ENCODE measurements at regions not wholly inside any gene's neighbourhood (a gene's known extent, or its start where the extent isn't known, plus 50 kb on each side); places are given as distances from the start of the nearest gene placed in this dataset.
"Not testable (repeated sequence)": the region's sequence is repeated elsewhere in the genome, so short reads cannot be mapped to it uniquely, and the experiment has no call there.

- Mint-ChIP-seq H3K27ac (ENCODE audit: unreplicated experiment) (no peak overlapping the region), H3K27me3 (ENCODE audit: unreplicated experiment) (no peaks in the 10 kb centered on the region), H3K36me3 (ENCODE audit: insufficient read depth, unreplicated experiment) (no peaks in the 10 kb centered on the region), H3K9me3 (ENCODE audit: low read depth, unreplicated experiment) (no peaks in the 10 kb centered on the region), H3K4me1 (ENCODE audit: low read depth, unreplicated experiment) (no peaks in the 10 kb centered on the region), H3K4me3 (ENCODE audit: low read depth, unreplicated experiment) (no peak overlapping the region)
- TF ChIP-seq CTCF (IDR thresholded peaks at IDR 0.05; ENCODE audit: unreplicated experiment) = no peak
- CTCF ChIA-PET = no interaction called here
- intact Hi-C loops (cut with micrococcal nuclease; ENCODE audit: unreplicated experiment) = no loop called here
- DNase-seq = no peak
- no TSS peak for BruUV-seq (replicated peaks)
Observed at GRCh38 chr4:141473952-141474351, 162.4 kb upstream of the IL15 start.

- Mint-ChIP-seq H3K9me3 (ENCODE audit: low read depth, unreplicated experiment) (peaks cover 12% of the 10 kb centered on the region), H3K27ac (ENCODE audit: unreplicated experiment) (no peak overlapping the region), H3K36me3 (ENCODE audit: insufficient read depth, unreplicated experiment) (no peaks in the 10 kb centered on the region), H3K4me3 (ENCODE audit: low read depth, unreplicated experiment) (no peak overlapping the region), H3K27me3 (ENCODE audit: unreplicated experiment) (no peaks in the 10 kb centered on the region), H3K4me1 (ENCODE audit: low read depth, unreplicated experiment) (no peaks in the 10 kb centered on the region)
- intact Hi-C loops (cut with micrococcal nuclease; ENCODE audit: unreplicated experiment) = no loop called here
- DNase-seq = no peak
- BruUV-seq (replicated peaks) = no TSS peak
- CTCF ChIA-PET = no interaction called here
- TF ChIP-seq CTCF (IDR thresholded peaks at IDR 0.05; ENCODE audit: unreplicated experiment) = no peak
Observed at GRCh38 chr4:141480950-141481349, 155.4 kb upstream of the IL15 start.

GRCh38 chr4:141484298-141484697 is 152.1 kb upstream of the IL15 start:
- BruUV-seq (replicated peaks); H3K27ac Mint-ChIP-seq (ENCODE audit: unreplicated experiment); H3K27me3 Mint-ChIP-seq (ENCODE audit: unreplicated experiment); H3K4me1 Mint-ChIP-seq (ENCODE audit: low read depth, unreplicated experiment); H3K36me3 Mint-ChIP-seq (ENCODE audit: insufficient read depth, unreplicated experiment); H3K4me3 Mint-ChIP-seq (ENCODE audit: low read depth, unreplicated experiment); DNase-seq; intact Hi-C loops (cut with micrococcal nuclease; ENCODE audit: unreplicated experiment): not testable (repeated sequence)
- CTCF ChIA-PET = interaction anchor here (0.7 kb wide), 1 partner anchor 15 kb away, joined by 3 read pairs; no protein-coding TSS in a partner anchor
- peaks cover 18% of the 10 kb centered on the region for H3K9me3 Mint-ChIP-seq (ENCODE audit: low read depth, unreplicated experiment)

GRCh38 chr4:141486375-141486997 is 149.9 kb upstream of the IL15 start:
- intact Hi-C loops (cut with micrococcal nuclease; ENCODE audit: unreplicated experiment) = no loop called here
- CTCF ChIA-PET = no interaction called here
- no peak overlapping the region for H3K4me3 Mint-ChIP-seq (ENCODE audit: low read depth, unreplicated experiment)
- no peaks in the 10 kb centered on the region for H3K36me3 Mint-ChIP-seq (ENCODE audit: insufficient read depth, unreplicated experiment)
- no peaks in the 10 kb centered on the region for H3K4me1 Mint-ChIP-seq (ENCODE audit: low read depth, unreplicated experiment)
- TF ChIP-seq CTCF (IDR thresholded peaks at IDR 0.05; ENCODE audit: unreplicated experiment) = no peak
- peaks cover 5% of the 10 kb centered on the region for H3K9me3 Mint-ChIP-seq (ENCODE audit: low read depth, unreplicated experiment)
- H3K27me3 Mint-ChIP-seq (ENCODE audit: unreplicated experiment) = no peaks in the 10 kb centered on the region
- no peak for DNase-seq
- H3K27ac Mint-ChIP-seq (ENCODE audit: unreplicated experiment) = no peak overlapping the region
- no TSS peak for BruUV-seq (replicated peaks)

GRCh38 chr4:141497627-141498026 is 138.8 kb upstream of the IL15 start:
- no peak for DNase-seq
- Mint-ChIP-seq H3K9me3 (ENCODE audit: low read depth, unreplicated experiment) (no peaks in the 10 kb centered on the region), H3K36me3 (ENCODE audit: insufficient read depth, unreplicated experiment) (no peaks in the 10 kb centered on the region), H3K4me1 (ENCODE audit: low read depth, unreplicated experiment) (no peaks in the 10 kb centered on the region), H3K4me3 (ENCODE audit: low read depth, unreplicated experiment) (no peak overlapping the region), H3K27me3 (ENCODE audit: unreplicated experiment) (no peaks in the 10 kb centered on the region), H3K27ac (ENCODE audit: unreplicated experiment) (no peak overlapping the region)
- no TSS peak for BruUV-seq (replicated peaks)
- CTCF ChIA-PET = no interaction called here
- intact Hi-C loops (cut with micrococcal nuclease; ENCODE audit: unreplicated experiment) = no loop called here
- no peak for TF ChIP-seq CTCF (IDR thresholded peaks at IDR 0.05; ENCODE audit: unreplicated experiment)

All from Calu3 (cell line).